ENCODE measurements at regions not wholly inside any gene's neighbourhood (a gene's known extent, or its start where the extent isn't known, plus 50 kb on each side); places are given as distances from the start of the nearest gene placed in this dataset.

DNA sequence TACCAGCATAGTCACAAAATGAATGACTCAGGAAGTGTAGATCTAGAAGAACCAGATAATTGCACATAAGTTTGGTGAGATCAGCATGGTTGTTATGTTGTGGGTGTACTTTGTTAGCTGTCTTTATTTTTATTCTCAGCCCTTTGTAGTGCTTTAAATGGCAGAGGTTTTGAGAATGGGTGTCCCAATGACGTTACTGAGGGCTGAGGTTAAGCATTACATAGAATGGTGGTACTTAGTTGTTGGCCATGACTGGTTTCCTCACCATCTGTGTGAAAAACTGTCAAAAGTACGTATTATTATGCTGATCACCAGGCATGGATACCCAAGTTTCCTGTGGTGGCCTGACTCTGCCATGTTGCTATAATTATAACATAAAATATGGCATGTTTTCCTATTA is 165.8 kb downstream of the UBE2E3 start:
- TF ChIP-seq, protein P1, sequence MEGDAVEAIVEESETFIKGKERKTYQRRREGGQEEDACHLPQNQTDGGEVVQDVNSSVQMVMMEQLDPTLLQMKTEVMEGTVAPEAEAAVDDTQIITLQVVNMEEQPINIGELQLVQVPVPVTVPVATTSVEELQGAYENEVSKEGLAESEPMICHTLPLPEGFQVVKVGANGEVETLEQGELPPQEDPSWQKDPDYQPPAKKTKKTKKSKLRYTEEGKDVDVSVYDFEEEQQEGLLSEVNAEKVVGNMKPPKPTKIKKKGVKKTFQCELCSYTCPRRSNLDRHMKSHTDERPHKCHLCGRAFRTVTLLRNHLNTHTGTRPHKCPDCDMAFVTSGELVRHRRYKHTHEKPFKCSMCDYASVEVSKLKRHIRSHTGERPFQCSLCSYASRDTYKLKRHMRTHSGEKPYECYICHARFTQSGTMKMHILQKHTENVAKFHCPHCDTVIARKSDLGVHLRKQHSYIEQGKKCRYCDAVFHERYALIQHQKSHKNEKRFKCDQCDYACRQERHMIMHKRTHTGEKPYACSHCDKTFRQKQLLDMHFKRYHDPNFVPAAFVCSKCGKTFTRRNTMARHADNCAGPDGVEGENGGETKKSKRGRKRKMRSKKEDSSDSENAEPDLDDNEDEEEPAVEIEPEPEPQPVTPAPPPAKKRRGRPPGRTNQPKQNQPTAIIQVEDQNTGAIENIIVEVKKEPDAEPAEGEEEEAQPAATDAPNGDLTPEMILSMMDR (IDR thresholded peaks at IDR 0.05) = no peak
- TF ChIP-seq POLR2AphosphoS5 (IDR thresholded peaks at IDR 0.05) = no peak
- TF ChIP-seq POLR2A (IDR thresholded peaks at IDR 0.05) = no peak

Measured in stomach (tissue), 4 donors.